Lower leg skin (tissue), 3 donors: ENCODE measurements at regions not wholly inside any gene's neighbourhood (a gene's known extent, or its start where the extent isn't known, plus 50 kb on each side); places are given as distances from the start of the nearest gene placed in this dataset.

Experiments used
- POLR2A ChIP-seq, 2 donors: fragments of 450-650 bp; IDR thresholded peaks; one replicate each; pipeline ENCODE4 v1.6.1; 2016 to 2017; ENCODE audit warnings: antibody characterized with exemption in 2 of 2, mild to moderate bottlenecking in 1 of 2, moderate library complexity in 1 of 2
- TF ChIP-seq, protein P1 (sequence below), 3 donors: fragments of 450-650 bp; IDR thresholded peaks; one replicate each; pipeline ENCODE4 v1.5.1; 2016; ENCODE audit warnings: antibody characterized with exemption in 3 of 3, mild to moderate bottlenecking in 3 of 3, moderate library complexity in 2 of 3

DNA sequence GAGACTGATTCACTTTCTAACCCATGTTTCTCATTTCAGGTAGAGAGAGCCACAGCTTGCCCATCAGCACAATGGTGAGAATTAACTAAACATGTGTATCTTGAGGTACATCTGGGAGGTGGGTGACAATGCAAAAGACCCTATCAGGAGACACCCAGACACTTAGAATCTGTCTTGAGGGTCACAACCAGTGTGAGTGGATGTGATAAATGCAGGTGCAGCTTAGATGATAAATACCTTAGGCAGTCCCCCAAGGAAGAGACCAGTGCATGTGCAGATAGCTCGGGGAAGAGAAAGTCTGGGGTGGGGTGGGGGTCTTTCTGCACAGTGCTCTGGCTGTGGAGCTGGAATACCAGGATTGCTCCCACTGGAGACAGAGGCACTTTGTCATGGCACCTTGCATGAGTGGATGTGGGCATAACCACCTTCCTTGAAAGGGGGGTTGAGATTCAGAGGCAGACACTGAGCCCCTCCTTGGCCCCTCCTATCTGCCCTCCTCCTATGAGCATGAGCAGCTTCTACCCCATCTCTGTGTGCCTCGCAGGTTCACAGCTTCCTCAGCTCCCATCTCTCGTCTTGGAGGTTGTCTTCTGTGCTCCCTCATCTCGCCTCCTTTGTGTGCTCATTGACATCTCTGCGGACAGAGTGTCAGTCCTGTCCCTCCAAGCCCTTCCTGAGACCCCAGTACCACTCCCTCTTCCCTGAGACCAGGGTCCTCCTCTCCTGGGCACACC lies 349.8 kb downstream of the TCERG1L start:
- TF ChIP-seq, protein P1, sequence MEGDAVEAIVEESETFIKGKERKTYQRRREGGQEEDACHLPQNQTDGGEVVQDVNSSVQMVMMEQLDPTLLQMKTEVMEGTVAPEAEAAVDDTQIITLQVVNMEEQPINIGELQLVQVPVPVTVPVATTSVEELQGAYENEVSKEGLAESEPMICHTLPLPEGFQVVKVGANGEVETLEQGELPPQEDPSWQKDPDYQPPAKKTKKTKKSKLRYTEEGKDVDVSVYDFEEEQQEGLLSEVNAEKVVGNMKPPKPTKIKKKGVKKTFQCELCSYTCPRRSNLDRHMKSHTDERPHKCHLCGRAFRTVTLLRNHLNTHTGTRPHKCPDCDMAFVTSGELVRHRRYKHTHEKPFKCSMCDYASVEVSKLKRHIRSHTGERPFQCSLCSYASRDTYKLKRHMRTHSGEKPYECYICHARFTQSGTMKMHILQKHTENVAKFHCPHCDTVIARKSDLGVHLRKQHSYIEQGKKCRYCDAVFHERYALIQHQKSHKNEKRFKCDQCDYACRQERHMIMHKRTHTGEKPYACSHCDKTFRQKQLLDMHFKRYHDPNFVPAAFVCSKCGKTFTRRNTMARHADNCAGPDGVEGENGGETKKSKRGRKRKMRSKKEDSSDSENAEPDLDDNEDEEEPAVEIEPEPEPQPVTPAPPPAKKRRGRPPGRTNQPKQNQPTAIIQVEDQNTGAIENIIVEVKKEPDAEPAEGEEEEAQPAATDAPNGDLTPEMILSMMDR (IDR thresholded peaks at IDR 0.05), result no peak
- TF ChIP-seq POLR2A (IDR thresholded peaks at IDR 0.05), result no peak
